Lower leg skin (tissue), 4 donors: ENCODE measurements at regions not wholly inside any gene's neighbourhood (a gene's known extent, or its start where the extent isn't known, plus 50 kb on each side); places are given as distances from the start of the nearest gene placed in this dataset.

Experiments used
- DNase-seq, 2 donors: peaks; one replicate each; pipeline ENCODE4 v3.0.0-alpha.2; 2019; ENCODE audit warnings: low spot score in 2 of 2
- H3K4me3 ChIP-seq: fragments of 200-600 bp; sonication (generic); 2 replicates; pipeline ENCODE4 v1.5.1; 2017; ENCODE audit warnings: mild to moderate bottlenecking, low read depth; ENCODE audit not compliant: poor library complexity, severe bottlenecking
- POLR2A ChIP-seq, 2 donors: fragments of 450-650 bp; IDR thresholded peaks; one replicate each; pipeline ENCODE4 v1.6.1; 2016 to 2017; ENCODE audit warnings: antibody characterized with exemption in 2 of 2, mild to moderate bottlenecking in 1 of 2, moderate library complexity in 1 of 2
- WGBS, 2 donors: methylation state at CpG; one replicate each; pipeline ENCODE4 v1.1.5; 2018; 5-methylcytosine and 5-hydroxymethylcytosine counted together
- intact Hi-C: fragments of 100-400 bp; cut with DNase I; formaldehyde crosslinking; loops from one replicate; pipeline ENCODE4 v1.15.0; 2023; ENCODE audit warnings: low total_unique reads
- TF ChIP-seq, protein P1 (sequence below), 3 donors: fragments of 450-650 bp; IDR thresholded peaks; one replicate each; pipeline ENCODE4 v1.5.1; 2016; ENCODE audit warnings: antibody characterized with exemption in 3 of 3, mild to moderate bottlenecking in 3 of 3, moderate library complexity in 2 of 3

- TF ChIP-seq POLR2A (IDR thresholded peaks at IDR 0.05) = no peak
- TF ChIP-seq, protein P1, sequence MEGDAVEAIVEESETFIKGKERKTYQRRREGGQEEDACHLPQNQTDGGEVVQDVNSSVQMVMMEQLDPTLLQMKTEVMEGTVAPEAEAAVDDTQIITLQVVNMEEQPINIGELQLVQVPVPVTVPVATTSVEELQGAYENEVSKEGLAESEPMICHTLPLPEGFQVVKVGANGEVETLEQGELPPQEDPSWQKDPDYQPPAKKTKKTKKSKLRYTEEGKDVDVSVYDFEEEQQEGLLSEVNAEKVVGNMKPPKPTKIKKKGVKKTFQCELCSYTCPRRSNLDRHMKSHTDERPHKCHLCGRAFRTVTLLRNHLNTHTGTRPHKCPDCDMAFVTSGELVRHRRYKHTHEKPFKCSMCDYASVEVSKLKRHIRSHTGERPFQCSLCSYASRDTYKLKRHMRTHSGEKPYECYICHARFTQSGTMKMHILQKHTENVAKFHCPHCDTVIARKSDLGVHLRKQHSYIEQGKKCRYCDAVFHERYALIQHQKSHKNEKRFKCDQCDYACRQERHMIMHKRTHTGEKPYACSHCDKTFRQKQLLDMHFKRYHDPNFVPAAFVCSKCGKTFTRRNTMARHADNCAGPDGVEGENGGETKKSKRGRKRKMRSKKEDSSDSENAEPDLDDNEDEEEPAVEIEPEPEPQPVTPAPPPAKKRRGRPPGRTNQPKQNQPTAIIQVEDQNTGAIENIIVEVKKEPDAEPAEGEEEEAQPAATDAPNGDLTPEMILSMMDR (IDR thresholded peaks at IDR 0.05) = no peak
- no peak overlapping the region for H3K4me3 ChIP-seq
- DNase-seq = no peak
- WGBS, 2 donors = 83 to 89% methylated on average over 14 of the region's 14 CpGs
- intact Hi-C loops = no loop called here
Measured at GRCh38 chr20:57950764-57951485, 241.1 kb upstream of the PMEPA1 start.

- intact Hi-C loops = loop anchor here (5.0 kb wide), 1 partner anchor 251 kb away; no protein-coding TSS in a partner anchor
- TF ChIP-seq POLR2A (IDR thresholded peaks at IDR 0.05) = no peak
- TF ChIP-seq, protein P1 (IDR thresholded peaks at IDR 0.05) = no peak
- DNase-seq = no peak
- H3K4me3 ChIP-seq = no peak overlapping the region
- WGBS, 2 donors = 82 to 89% methylated on average over 9 of the region's 9 CpGs
Measured at GRCh38 chr20:57948180-57948955, 238.6 kb upstream of the PMEPA1 start.

- intact Hi-C loops = loop anchor here (5.0 kb wide), 1 partner anchor 250 kb away; no protein-coding TSS in a partner anchor
- TF ChIP-seq, protein P1 (IDR thresholded peaks at IDR 0.05) = no peak
- no peak for TF ChIP-seq POLR2A (IDR thresholded peaks at IDR 0.05)
- H3K4me3 ChIP-seq = no peak overlapping the region
- WGBS, 2 donors = 62 to 73% methylated on average over 16 of the region's 16 CpGs
- DNase-seq = no peak
Measured at GRCh38 chr20:57947421-57948179, 237.8 kb upstream of the PMEPA1 start.

DNA sequence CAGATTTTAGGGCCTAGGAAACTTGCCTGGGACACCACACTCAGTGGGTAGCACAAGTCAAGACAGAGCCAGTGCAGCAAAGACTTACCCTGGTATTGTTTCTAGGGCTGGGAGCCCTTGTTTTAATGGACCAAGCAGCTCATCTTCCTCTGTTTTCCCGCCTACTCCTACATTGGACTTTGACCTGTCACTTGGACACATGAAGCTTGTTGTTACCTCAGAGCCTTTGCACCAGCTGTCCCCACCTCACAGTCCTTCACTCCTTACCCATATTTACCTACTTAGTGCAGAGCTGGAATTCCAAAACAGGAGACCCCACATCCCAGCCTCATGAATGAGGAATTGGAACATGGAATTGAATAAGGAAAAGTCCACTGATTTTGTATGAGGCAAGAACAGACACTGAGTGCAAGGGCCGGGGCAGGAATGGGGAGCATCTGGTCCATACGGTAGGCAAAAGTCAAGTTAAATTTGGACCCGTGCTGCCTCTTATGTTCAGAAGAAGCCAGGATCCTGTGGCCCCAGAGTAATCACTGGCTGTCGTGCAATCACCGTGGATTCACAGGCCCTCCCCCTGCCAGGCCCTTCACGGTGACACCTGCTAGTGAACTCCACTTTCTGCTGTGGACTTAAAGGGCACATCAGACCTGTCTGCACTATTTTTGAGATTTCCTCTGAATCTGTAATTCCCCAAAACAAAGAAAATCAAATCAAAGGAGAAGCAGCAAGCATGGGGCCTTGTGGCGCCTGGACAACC is 236.9 kb upstream of the PMEPA1 start:
- 92 to 96% methylated on average over 7 to 8 of the region's 8 CpGs for WGBS, 2 donors
- TF ChIP-seq, protein P1 (IDR thresholded peaks at IDR 0.05) = no peak
- no peak for TF ChIP-seq POLR2A (IDR thresholded peaks at IDR 0.05)
- intact Hi-C loops = loop anchor here (5.0 kb wide), 1 partner anchor 249 kb away; no protein-coding TSS in a partner anchor
- DNase-seq = no peak
- no peak overlapping the region for H3K4me3 ChIP-seq

DNA sequence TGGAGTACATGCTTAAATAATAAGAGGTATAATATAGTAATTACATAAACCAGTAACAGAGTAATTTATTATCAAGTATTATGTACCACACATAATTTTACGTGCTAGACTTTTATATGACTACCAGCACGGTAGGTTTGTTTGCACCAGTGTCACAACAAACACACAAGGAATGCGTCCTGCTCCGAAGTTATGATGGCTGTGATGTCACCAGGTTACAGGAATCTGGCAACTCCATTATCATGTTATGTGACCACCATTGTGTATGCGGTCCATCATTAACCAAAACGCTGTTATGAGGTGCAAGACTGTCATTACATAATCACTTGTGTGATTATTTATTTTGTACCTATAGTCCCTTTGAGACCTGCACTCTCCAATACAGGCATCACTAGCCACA is 235.2 kb upstream of the PMEPA1 start:
- intact Hi-C loops = loop anchor here (5.0 kb wide), 1 partner anchor 248 kb away; no protein-coding TSS in a partner anchor
- no peak overlapping the region for H3K4me3 ChIP-seq
- WGBS, 2 donors = 93 to 96% methylated on average over 6 of the region's 6 CpGs
- DNase-seq = no peak
- TF ChIP-seq, protein P1 (IDR thresholded peaks at IDR 0.05) = no peak
- TF ChIP-seq POLR2A (IDR thresholded peaks at IDR 0.05) = no peak
